GM12891 (cell line): ENCODE measurements at regions not wholly inside any gene's neighbourhood (a gene's known extent, or its start where the extent isn't known, plus 50 kb on each side); places are given as distances from the start of the nearest gene placed in this dataset.

ENCODE experiments used
- POLR2A ChIP-seq: IDR thresholded peaks from 2 replicates; pipeline ENCODE4 v1.6.1; 2011; ENCODE audit warnings: low read depth, low read length, control low read depth
- POLR2AphosphoS5 ChIP-seq: IDR thresholded peaks from 2 replicates; pipeline ENCODE4 v1.6.1; 2011; ENCODE audit warnings: low read depth, low read length, control low read depth
- POU2F2 ChIP-seq: IDR thresholded peaks from 2 replicates; pipeline ENCODE4 v1.6.1; 2011; ENCODE audit warnings: low read depth, mild to moderate bottlenecking, control low read depth, low read length, moderate library complexity
- TAF1 ChIP-seq: IDR thresholded peaks from 2 replicates; pipeline ENCODE4 v1.6.1; 2011; ENCODE audit warnings: low read depth, low read length, control low read depth

DNA sequence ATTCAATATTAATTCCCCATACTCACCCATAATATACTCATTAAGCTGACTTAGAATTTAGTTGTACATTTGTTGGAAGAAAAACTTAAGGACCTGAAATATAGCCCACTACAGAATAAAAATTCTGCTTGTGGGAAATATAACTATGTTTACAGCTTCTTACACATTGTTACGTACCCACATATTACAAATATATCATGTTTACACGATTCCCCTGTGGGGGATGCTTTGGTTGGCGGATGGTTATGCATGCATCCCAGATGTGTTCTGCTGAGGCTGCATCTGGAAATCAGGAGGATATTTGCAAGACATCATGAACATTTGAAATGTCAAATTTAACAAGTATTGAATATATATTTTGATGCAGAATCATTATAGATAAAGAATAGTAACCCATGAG, 79.5 kb upstream of the KL start:
- no peak for TF ChIP-seq POLR2AphosphoS5
- no peak for TF ChIP-seq POLR2A
- TF ChIP-seq POU2F2: no peak
- TF ChIP-seq TAF1: no peak
